ENCODE measurements at regions not wholly inside any gene's neighbourhood (a gene's known extent, or its start where the extent isn't known, plus 50 kb on each side); places are given as distances from the start of the nearest gene placed in this dataset.

DNA sequence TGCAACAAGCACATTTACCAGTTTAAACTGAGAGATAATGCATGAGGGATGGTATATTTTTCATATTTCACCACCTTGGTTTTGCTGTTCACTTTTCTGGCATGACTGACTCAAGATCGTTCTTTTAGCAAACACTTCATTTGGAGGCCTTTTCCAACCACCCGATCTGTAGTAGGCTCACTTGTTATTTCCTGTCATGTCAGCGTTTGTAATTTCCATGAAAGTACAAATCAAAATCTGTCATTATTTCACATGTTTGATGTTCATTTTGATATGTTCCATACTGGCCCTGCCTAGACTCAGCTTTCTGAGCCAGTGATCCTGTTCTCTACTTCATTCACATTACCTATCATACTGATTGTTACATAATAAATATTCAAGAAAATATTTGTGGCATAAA is 1888.3 kb upstream of the PCDH7 start:
- TF ChIP-seq CTCF (IDR thresholded peaks at IDR 0.05) (no peak), POLR2AphosphoS5 (IDR thresholded peaks at IDR 0.05) (no peak), POLR2A (IDR thresholded peaks at IDR 0.05) (no peak), EP300 (IDR thresholded peaks at IDR 0.05) (no peak)
